Stimulated activated CD4-positive, alpha-beta T cell treated with anti-CD3 and anti-CD28 coated beads, Interleukin-1b, Interleukin-23, amount 100 ng/mL, for 48 hours (primary cell): ENCODE measurements at regions not wholly inside any gene's neighbourhood (a gene's known extent, or its start where the extent isn't known, plus 50 kb on each side); places are given as distances from the start of the nearest gene placed in this dataset.

Source experiments
- DNase-seq: peaks from one replicate; pipeline ENCODE4 v3.0.0-alpha.2; 2020

- DNase-seq, result no peak
These were observed 378.0 kb downstream of the UQCRFS1 start for GRCh38 chr19:28834996-28835395.

DNA sequence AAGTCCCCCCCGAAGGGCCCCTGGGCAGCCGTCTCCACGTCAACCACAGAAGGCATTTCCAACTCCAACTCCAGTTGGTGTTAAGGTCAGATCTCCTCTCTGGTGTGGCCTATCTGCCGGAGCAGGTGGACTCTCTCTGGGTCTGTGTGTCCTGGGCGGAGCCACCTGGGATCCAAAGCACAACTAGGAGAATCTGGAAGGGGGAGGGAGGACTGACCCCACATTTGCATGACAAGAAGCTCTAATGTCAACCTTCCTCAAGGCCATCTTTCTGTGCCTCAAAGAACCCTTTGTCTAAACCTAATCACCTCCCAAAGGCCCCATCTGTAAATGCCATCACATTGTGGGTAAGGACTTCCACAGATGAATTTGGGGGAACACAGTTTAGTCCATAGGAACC lies 381.5 kb downstream of the UQCRFS1 start:
- DNase-seq, result no peak

- no peak for DNase-seq
These were observed 383.2 kb downstream of the UQCRFS1 start for GRCh38 chr19:28829762-28830161.

- no peak for DNase-seq
These were observed 383.6 kb downstream of the UQCRFS1 start for GRCh38 chr19:28829359-28829758.

- no peak for DNase-seq
These were observed 384.6 kb downstream of the UQCRFS1 start for GRCh38 chr19:28828276-28828870.

- DNase-seq, result no peak
These were observed 385.6 kb downstream of the UQCRFS1 start for GRCh38 chr19:28827382-28827781.

- DNase-seq, result no peak
These were observed 389.5 kb downstream of the UQCRFS1 start for GRCh38 chr19:28823338-28823961.

DNA sequence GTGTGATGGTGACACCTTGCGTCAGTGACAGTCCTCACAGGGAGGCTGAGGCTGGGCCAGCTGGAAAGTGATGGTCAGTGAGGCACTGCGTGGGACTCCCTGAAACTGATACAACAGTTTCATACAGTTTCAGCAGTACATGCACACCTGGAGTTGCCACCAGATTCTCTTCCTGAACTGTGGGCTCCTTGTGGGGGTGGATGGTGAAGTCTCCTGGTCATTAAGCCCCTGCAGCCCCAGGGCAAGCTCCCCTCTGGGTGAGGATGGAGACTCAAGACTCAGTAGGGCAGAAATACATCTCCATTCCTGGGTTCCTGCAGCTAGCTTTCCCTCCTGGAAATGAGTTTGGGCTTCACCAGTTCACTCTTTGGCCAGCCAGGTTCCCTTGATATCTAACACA lies 392.7 kb downstream of the UQCRFS1 start:
- no peak for DNase-seq

DNA sequence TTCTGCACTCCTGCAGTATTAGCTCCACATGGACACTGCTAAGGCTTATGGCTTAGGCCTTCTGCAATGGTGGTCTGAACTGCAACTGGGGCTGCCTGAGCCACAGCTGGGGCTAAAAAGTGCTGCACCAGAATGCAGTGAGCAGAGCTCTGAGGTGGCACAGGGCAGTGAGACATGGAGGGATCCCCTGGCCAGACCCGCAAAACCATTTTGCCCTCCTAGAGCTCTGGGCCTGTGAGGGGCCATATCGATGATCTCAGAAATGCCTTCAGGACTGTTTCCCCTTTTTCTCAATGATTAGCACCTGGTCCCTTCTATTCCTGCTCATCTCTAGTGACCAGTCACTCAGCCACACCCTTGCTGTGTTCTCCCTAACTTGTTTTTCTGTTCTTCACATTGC lies 397.7 kb downstream of the UQCRFS1 start:
- DNase-seq, result no peak

DNA sequence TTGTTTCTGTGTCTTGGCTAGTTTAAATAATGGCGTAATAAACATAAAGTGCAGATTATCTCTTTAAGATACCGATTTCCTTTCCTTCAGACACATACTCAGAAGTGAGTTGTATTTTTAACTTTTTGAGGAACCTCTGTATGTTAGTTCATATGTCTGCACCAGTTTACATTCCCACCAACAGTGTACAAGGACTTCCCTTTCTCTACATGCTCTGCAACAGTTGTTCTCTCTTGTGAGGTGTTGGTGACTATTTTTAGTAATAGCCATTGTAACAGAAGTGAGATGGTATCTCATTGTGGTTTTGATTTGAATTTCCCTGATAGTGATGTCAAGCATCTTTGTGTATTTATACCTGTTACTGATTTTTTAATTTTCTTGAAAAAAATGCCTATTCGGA lies 418.6 kb downstream of the UQCRFS1 start:
- no peak for DNase-seq

- no peak for DNase-seq
These were observed 419.4 kb downstream of the UQCRFS1 start for GRCh38 chr19:28793391-28794168.

DNA sequence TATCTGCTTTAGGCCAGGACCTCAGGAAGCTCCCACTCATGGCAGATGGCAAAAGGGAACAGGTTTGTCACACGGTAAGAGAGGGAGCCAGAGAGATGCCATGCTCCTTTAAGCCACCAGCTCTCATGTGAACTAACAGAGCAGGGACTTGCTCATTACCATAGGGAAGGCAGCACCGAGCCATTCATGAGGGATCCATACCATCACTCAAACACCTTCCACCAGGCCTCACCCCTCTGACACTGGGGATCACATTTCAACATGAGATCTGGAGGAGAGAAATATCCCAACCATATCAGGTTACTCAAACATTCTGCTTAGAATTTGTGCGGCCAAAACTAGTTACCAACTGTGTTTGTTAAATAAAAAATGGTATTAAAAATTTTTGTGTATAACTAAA lies 427.0 kb downstream of the UQCRFS1 start:
- DNase-seq, result no peak

DNA sequence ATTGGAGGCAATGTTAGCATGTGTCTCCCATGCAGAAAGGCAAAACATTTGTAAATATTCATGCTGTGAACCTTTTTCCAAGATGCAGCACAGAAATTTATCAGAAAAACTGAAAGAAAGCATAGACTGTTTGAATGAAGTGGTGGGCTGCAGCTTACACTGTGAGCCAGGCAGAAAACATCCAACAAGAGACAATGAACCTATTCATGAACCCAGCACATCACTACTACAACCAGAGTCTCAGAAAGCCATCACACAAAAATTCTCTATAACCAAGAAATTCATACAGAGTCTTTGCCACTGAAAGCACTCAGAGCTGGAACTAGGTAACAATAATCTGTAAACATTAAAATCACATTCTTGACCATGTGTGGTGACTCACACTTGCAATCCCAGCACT lies 448.9 kb downstream of the UQCRFS1 start:
- DNase-seq, result no peak

- no peak for DNase-seq
These were observed 466.5 kb downstream of the UQCRFS1 start for GRCh38 chr19:28746478-28746877.

GRCh38 chr19:28744943-28745342 lies 468.0 kb downstream of the UQCRFS1 start:
- DNase-seq, result no peak

DNA sequence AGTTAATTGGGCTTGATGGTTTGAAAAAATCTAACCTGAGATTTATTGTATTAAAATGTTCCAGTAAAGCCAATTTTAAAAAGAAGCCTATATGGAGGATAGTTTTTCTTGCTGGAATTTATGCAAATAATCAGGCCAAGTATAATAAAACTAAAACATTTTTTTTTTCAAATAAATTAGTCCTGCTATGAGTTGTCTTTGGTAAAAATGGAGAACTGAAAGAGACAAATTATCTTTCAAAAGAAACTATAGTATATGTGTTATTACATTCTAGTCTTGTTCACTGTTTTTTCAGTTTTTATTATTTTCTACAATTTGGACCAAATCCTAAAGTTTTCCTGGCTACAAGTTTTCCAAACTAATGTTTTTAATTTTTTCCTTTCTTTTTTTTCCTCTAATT lies 468.9 kb downstream of the UQCRFS1 start:
- no peak for DNase-seq

DNA sequence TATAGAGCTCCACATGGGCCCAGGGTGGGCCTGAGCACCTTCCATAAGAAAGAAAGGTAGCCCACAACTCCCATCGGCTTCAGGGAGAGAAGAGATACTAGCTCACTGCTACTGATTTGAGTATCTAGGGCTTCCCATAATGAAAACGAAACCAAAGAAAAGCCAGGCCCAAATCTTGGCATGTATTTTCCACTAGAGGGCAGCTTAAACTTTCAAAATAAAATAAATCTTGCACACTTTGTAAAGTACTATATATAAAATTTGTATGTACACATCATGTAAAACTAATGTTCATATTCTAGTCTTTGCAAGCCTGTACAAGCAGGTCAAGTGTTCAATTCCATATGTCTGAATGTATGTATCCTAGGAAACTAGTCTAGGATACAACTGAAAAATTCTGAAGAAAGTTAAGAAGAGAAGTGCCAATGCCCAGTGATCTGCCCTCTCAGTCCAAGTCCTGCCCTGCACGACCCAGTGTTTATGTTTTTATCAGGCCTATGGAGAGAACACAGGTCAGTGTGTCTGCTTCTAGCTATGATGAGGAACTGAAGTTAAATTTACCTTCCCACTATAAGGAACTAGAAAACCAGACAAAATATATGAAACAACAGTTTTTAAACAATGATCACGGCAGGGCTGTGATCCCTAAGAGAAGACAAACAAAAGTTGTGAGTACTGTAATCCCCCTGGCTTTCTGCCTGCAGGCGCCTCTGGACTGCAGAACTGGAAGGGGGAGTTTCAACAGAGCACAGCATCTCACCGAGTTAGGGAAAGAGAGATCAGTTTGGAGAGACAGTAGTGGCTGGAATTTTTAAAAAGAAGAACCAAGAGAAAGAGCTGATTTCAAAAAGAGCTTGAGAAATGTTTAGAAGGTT lies 475.7 kb downstream of the UQCRFS1 start:
- DNase-seq, result no peak

GRCh38 chr19:28736528-28736927 lies 476.4 kb downstream of the UQCRFS1 start:
- DNase-seq, result no peak

- DNase-seq, result no peak
These were observed 481.4 kb downstream of the UQCRFS1 start for GRCh38 chr19:28731577-28731976.

GRCh38 chr19:28730791-28731512 lies 482.0 kb downstream of the UQCRFS1 start:
- no peak for DNase-seq

- no peak for DNase-seq
These were observed 485.3 kb downstream of the UQCRFS1 start for GRCh38 chr19:28727480-28728159.
